IMR-90 (cell line): ENCODE measurements at regions not wholly inside any gene's neighbourhood (a gene's known extent, or its start where the extent isn't known, plus 50 kb on each side); places are given as distances from the start of the nearest gene placed in this dataset.

ENCODE experiments used
- ATAC-seq: fragments of 200-7000 bp; cut with Tn5 transposase; 2 replicates; pipeline ENCODE4 v1.9.1; 2020; ENCODE audit warnings: low read depth, mild to moderate bottlenecking, moderate library complexity
- BruUV-seq: library from RNA; stranded (reverse); fragments of 400-500 nt; replicated peaks from 2 replicates; lab custom pipeline; 2021; lab: Mats Ljungman, UMichigan
- CTCF ChIA-PET: fragments of 300-600 bp; formaldehyde crosslinking; extraction: SDS; loops from one replicate; lab custom pipeline; 2021; ENCODE audit warnings: antibody characterized with exemption; lab: Yijun Ruan, JAX
- POLR2A ChIA-PET: fragments of 300-600 bp; sonication (Branson Sonifier 250); formaldehyde crosslinking; loops from one replicate; lab custom pipeline; 2022; ENCODE audit warnings: antibody characterized with exemption; ENCODE audit not compliant: unreplicated experiment; lab: Charles Lee
- DNase-seq: peaks from one replicate; pipeline ENCODE4 v3.0.0; 2013
- H2AFZ ChIP-seq: replicated peaks from 2 replicates; pipeline ENCODE3; 2013; ENCODE audit warnings: low read length, mild to moderate bottlenecking; ENCODE audit not compliant: poor library complexity
- H2AK5ac ChIP-seq: 2 replicates; pipeline ENCODE4 v1.6.1; 2013; ENCODE audit warnings: low read depth, low read length, inconsistent platforms
- H2AK9ac ChIP-seq: replicated peaks from 2 replicates; pipeline ENCODE3; 2013; ENCODE audit warnings: mild to moderate bottlenecking, low read depth, low read length, moderate library complexity; ENCODE audit not compliant: poor library complexity
- H2BK120ac ChIP-seq: 2 replicates; pipeline ENCODE4 v1.6.1; 2013; ENCODE audit warnings: low read depth, low read length, inconsistent platforms
- H2BK15ac ChIP-seq: 3 replicates; pipeline ENCODE4 v1.6.1; 2013; ENCODE audit warnings: low read depth, low read length, inconsistent platforms
- H2BK20ac ChIP-seq: 2 replicates; pipeline ENCODE4 v1.6.1; 2013; ENCODE audit warnings: low read depth, mild to moderate bottlenecking, inconsistent platforms, low read length, moderate library complexity
- H2BK5ac ChIP-seq: 2 replicates; pipeline ENCODE4 v1.6.1; 2013; ENCODE audit warnings: mild to moderate bottlenecking, low read depth, low read length, inconsistent platforms; ENCODE audit not compliant: poor library complexity, severe bottlenecking
- H3K14ac ChIP-seq: replicated peaks from 2 replicates; pipeline ENCODE4 v1.6.1; 2013; ENCODE audit warnings: low read depth, low read length, inconsistent platforms
- H3K18ac ChIP-seq: 2 replicates; pipeline ENCODE4 v1.6.1; 2013; ENCODE audit warnings: low read depth, low read length, control low read depth
- H3K23ac ChIP-seq: 2 replicates; pipeline ENCODE4 v1.6.1; 2013; ENCODE audit warnings: low read depth, low read length, inconsistent platforms
- H3K27ac ChIP-seq: 2 replicates; pipeline ENCODE4 v1.5.1; 2013; ENCODE audit warnings: mild to moderate bottlenecking, control low read depth, low read length; ENCODE audit not compliant: insufficient read depth
- H3K27me3 ChIP-seq: 2 replicates; pipeline ENCODE4 v1.6.1; 2013; ENCODE audit warnings: low read length; ENCODE audit not compliant: control insufficient read depth, insufficient read depth
- H3K36me3 ChIP-seq: 2 replicates; pipeline ENCODE4 v1.6.1; 2013; ENCODE audit warnings: low read length, mixed read lengths; ENCODE audit not compliant: control insufficient read depth, insufficient read depth
- H3K4ac ChIP-seq: 2 replicates; pipeline ENCODE4 v1.6.1; 2013; ENCODE audit warnings: low read depth, low read length, inconsistent platforms
- H3K4me1 ChIP-seq: 2 replicates; pipeline ENCODE4 v1.6.1; 2013; ENCODE audit warnings: low read length, mixed read lengths; ENCODE audit not compliant: control insufficient read depth, insufficient read depth
- H3K4me2 ChIP-seq: 2 replicates; pipeline ENCODE4 v1.6.1; 2013; ENCODE audit warnings: low read depth, mild to moderate bottlenecking, control low read depth, low read length, moderate library complexity
- H3K4me3 ChIP-seq: 2 replicates; pipeline ENCODE4 v1.5.1; 2013; ENCODE audit warnings: low read depth, mild to moderate bottlenecking, control low read depth, low read length, moderate library complexity; ENCODE audit not compliant: insufficient read depth
- H3K56ac ChIP-seq: 2 replicates; pipeline ENCODE4 v1.6.1; 2013; ENCODE audit warnings: low read length, inconsistent platforms; ENCODE audit not compliant: insufficient read depth; ENCODE audit errors: extremely low read depth
- H3K79me1 ChIP-seq, 2 experiments: 2 replicates each; pipeline ENCODE4 v1.6.1; 2013; ENCODE audit warnings: low read length in 2 of 2, inconsistent platforms in 1 of 2, low read depth in 1 of 2
- H3K9ac ChIP-seq: 2 replicates; pipeline ENCODE4 v1.6.1; 2013; ENCODE audit warnings: low read depth, low read length, control low read depth
- H3K9me1 ChIP-seq: 2 replicates; pipeline ENCODE4 v1.6.1; 2013; ENCODE audit warnings: low read length, inconsistent platforms; ENCODE audit not compliant: insufficient read depth
- H3K9me3 ChIP-seq: 2 replicates; pipeline ENCODE4 v1.6.1; 2013; ENCODE audit warnings: low read length; ENCODE audit not compliant: control insufficient read depth, insufficient read depth
- H4K20me1 ChIP-seq: 2 replicates; pipeline ENCODE4 v1.6.1; 2013; ENCODE audit warnings: low read length, inconsistent platforms; ENCODE audit not compliant: insufficient read depth
- H4K5ac ChIP-seq: 2 replicates; pipeline ENCODE4 v1.6.1; 2013; ENCODE audit warnings: mild to moderate bottlenecking, low read depth, low read length, control low read depth
- H4K8ac ChIP-seq, 2 experiments: 2 replicates each; pipeline ENCODE4 v1.6.1; 2013; ENCODE audit warnings: low read depth in 2 of 2, low read length in 2 of 2, control low read depth in 1 of 2, inconsistent platforms in 1 of 2
- H4K91ac ChIP-seq: 2 replicates; pipeline ENCODE4 v1.6.1; 2013; ENCODE audit warnings: low read depth, low read length, inconsistent platforms; ENCODE audit not compliant: insufficient read depth
- NFE2L2 ChIP-seq: fragments of 150-350 bp; IDR thresholded peaks from 2 replicates; pipeline ENCODE4 v1.6.1; 2016; ENCODE audit warnings: low read depth, mild to moderate bottlenecking, low read length
- whole genome bisulfite sequencing, 2 experiments: methylation state at CpG; one replicate each; pipeline versions ENCODE4 v1.1.5 to v1.1.7; 2013; ENCODE audit warnings: missing lambda C conversion rate in 2 of 2; ENCODE audit not compliant: insufficient read length in 1 of 2; ENCODE audit errors: extremely low coverage in 2 of 2; 5-methylcytosine and 5-hydroxymethylcytosine counted together
- dilution Hi-C: fragments of 300-500 bp; cut with HindIII; formaldehyde crosslinking; loops from one replicate; pipeline ENCODE4 v1.14.3; 2018; ENCODE audit warnings: low sequenced_read_pairs; ENCODE audit not compliant: unreplicated experiment
- in situ Hi-C: fragments of 300-500 bp; cut with MboI; formaldehyde crosslinking; loops from 3 replicates; pipeline ENCODE4 v1.14.3; 2019; ENCODE audit warnings: low sequenced_read_pairs, inconsistent platforms, mixed read lengths
- intact Hi-C: fragments of 100-400 bp; cut with micrococcal nuclease; formaldehyde crosslinking; loops from 2 replicates; pipeline ENCODE4 v1.10.0; 2022

DNA sequence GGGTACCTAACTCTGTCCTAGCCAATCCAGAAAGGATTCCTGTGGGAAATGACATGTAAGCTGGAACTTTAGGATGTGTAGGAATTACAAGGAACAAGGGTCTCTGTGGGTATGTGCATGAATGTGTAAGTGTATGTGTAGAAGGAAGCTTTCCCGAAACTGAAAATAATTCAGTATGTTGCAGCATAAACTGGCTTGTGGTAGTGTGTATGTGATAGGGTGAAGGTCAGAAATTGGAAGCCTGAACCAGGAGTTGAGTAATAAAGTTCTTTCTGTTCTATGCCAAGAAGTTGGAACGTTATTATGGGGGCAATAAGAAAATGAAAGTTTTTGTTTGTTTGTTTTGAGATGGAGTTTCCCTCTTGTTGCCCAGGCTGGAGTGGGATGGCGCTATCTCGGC lies 323.1 kb upstream of the KITLG start:
- Histone ChIP-seq H3K9ac (no peak overlapping the region), H3K4me3 (no peak overlapping the region), H4K91ac (no peak overlapping the region), H2AK9ac (no peak overlapping the region), H3K18ac (no peak overlapping the region), H2BK5ac (no peak overlapping the region), H3K9me3 (no peaks in the 10 kb centered on the region), H3K36me3 (no peaks in the 10 kb centered on the region), H2BK20ac (no peak overlapping the region), H2BK120ac (no peak overlapping the region), H3K4ac (no peak overlapping the region), H4K20me1 (no peaks in the 10 kb centered on the region), H3K27ac (no peak overlapping the region), H3K56ac (no peak overlapping the region), H2AK5ac (no peak overlapping the region), H4K5ac (no peak overlapping the region), H2BK15ac (no peak overlapping the region), H3K14ac (no peak overlapping the region), H3K79me1 (no peaks in the 10 kb centered on the region), H4K8ac (no peak overlapping the region), H2AFZ (no peak overlapping the region), H3K4me2 (no peak overlapping the region), H3K4me1 (peaks cover 3% of the 10 kb centered on the region), H3K27me3 (no peaks in the 10 kb centered on the region), H3K9me1 (no peaks in the 10 kb centered on the region), H3K23ac (no peak overlapping the region)
- ChIA-PET POLR2A (no interaction called here), CTCF (no interaction called here)
- ATAC-seq (no peak), DNase-seq (no peak)
- dilution Hi-C loops (no loop called here), intact Hi-C loops (no loop called here), in situ Hi-C loops (no loop called here)
- TF ChIP-seq NFE2L2 = no peak
- no TSS peak for BruUV-seq
- 90% methylated on average over 1 of the region's 4 CpGs; no CpG with 5 or more reads in 1 of the 2 experiments for WGBS, 2 experiments
